GM21723 (cell line): ENCODE measurements at regions not wholly inside any gene's neighbourhood (a gene's known extent, or its start where the extent isn't known, plus 50 kb on each side); places are given as distances from the start of the nearest gene placed in this dataset.

ENCODE experiments used
- ATAC-seq: cut with Tn5 transposase; IDR thresholded peaks from one replicate; pipeline ENCODE4 v1.9.1; 2021; ENCODE audit warnings: mild to moderate bottlenecking, moderate library complexity; ENCODE audit not compliant: unreplicated experiment

GRCh38 chr13:100870898-100871297 is 196.3 kb upstream of the TMTC4 start:
- ATAC-seq, result no peak

- no peak for ATAC-seq
These were observed 186.3 kb upstream of the TMTC4 start for GRCh38 chr13:100860866-100861265.

GRCh38 chr13:100859861-100860260 is 185.3 kb upstream of the TMTC4 start:
- ATAC-seq, result no peak

DNA sequence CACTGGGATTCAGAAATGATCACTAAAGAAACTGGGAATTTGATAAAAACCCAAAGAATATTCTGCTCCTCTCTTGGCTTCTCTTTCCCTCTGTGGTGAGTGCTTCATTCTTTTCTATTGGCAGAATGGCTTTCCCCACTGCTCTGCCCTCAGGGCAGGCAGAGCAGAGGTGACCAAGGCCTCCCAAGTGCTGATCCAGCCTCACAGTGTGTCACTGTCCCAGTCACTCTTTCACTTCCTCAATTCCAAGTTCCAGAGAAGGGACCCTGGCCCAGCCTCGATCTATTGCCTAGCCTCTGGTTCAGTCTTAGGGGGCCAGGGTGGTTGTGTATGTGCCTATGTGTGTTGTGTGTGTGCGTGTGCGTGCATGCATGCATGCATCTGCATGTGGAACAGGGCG is 180.6 kb upstream of the TMTC4 start:
- no peak for ATAC-seq

- ATAC-seq, result no peak
These were observed 179.4 kb upstream of the TMTC4 start for GRCh38 chr13:100854006-100854405.

DNA sequence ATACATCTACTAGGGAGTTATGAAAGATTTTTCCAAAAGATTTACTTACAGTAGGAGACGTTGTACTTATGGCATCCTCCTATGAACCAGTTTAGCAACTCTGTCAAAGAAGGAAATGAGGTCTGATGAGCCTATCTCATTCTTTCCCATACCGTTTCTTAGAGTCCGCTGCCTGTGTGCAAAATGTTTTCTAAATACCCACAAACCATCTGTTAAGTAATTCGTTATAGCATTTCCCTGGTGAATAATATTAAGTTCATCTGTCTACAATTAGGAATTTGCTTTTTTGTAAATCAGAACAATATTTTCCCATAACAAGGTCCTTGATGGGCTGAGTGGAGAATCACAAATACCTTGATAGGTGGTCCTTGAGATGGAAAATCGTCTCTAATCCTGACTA is 178.8 kb upstream of the TMTC4 start:
- no peak for ATAC-seq

- no peak for ATAC-seq
These were observed 177.6 kb upstream of the TMTC4 start for GRCh38 chr13:100852146-100852545.

DNA sequence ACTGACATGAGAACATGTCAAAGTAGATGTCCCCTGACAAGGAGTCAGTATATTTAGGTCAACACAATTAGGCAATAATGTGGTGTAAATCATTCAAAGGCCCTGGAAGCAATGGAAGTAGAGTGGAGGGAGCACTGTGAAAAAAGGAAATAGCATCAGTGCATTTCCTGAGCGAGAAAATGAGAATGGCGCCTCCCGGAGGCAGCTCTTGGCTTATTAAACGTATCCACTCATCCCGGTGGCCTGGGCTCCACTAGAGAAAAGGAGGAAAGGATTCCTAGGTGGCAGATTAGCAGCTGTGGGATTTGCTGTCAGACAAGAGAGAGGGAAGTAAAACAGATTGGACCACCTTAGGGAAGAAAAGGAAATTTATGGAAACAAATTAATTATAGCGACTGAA is 173.7 kb upstream of the TMTC4 start:
- no peak for ATAC-seq

GRCh38 chr13:100845128-100845757 is 170.6 kb upstream of the TMTC4 start:
- ATAC-seq, result no peak

- no peak for ATAC-seq
These were observed 167.5 kb upstream of the TMTC4 start for GRCh38 chr13:100842136-100842535.

DNA sequence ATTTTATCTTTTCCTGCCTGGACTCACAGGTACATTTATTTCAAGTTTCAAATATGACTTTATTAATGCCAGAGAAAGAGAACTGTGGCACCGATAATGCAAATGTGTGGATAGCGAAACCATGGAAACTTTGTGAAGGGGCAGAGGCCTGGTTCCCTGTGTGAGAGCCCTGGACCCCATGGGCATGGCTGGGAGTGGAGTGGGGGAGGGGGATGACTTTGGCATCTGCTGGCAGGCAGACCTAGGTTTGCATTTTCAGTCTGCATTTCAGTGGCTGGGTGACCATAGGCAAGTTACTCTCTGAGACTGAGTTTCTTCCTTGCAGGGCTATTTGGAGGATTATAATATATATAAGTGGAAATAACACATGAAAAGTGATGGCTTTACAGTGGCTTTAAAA is 163.8 kb upstream of the TMTC4 start:
- ATAC-seq, result no peak

DNA sequence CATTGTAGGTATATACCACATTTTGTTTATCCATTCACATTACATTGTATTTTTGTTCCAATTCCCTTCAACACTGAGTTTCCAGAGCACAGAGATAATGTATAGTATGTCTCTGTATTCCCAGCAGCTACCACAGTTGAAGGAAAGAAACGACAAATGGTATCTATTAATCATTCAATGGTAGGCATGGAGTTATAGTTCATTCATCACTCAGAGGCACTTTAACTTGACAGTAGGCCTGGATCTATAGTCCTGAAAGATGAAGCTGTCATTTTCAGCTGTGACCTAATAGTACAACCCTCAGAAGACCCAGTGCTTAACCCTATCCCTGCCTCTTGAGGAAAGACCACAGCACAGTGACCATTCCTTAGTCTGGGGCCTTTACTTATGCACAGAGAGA is 163.0 kb upstream of the TMTC4 start:
- no peak for ATAC-seq

DNA sequence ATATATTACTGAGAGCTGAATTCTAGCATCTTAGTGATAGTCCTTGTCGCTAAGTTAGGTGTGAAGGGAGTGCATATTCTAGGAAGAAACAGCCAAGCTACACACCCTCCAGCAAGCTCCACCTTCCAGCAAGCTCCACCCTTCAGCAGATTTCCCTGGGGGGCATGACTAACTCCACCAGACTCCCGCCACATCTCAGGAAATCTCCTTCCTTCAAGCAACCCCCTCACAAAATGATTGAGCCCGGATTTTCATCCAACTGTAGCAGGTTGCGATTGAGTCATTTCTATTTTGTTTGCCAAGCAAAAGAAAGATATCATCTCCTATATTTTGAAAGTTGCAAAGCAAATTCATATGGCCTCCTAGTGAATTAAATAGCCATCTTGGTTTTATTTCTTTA is 162.1 kb upstream of the TMTC4 start:
- no peak for ATAC-seq

GRCh38 chr13:100835695-100836094 is 161.1 kb upstream of the TMTC4 start:
- no peak for ATAC-seq

DNA sequence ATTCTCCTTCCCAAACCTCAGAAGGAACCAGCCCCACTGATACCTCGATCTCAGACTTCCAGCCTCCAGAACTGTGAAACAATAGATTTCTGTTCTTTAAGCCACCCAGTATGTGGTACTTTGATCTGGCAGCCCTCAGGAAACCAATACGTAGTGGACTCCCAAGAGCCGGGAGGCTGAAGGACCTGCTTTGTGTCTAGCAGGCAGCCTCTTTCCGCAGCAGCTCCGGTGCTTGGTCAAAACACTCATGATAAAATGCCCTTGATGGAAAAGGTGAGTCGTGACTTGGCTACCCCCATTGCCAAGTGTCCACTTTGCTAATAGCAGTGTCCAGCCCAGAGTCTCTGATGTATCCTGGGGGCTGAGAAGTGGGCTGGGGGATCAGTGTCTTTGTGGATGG is 158.8 kb upstream of the TMTC4 start:
- ATAC-seq, result no peak

GRCh38 chr13:100828226-100828625 is 153.6 kb upstream of the TMTC4 start:
- no peak for ATAC-seq

DNA sequence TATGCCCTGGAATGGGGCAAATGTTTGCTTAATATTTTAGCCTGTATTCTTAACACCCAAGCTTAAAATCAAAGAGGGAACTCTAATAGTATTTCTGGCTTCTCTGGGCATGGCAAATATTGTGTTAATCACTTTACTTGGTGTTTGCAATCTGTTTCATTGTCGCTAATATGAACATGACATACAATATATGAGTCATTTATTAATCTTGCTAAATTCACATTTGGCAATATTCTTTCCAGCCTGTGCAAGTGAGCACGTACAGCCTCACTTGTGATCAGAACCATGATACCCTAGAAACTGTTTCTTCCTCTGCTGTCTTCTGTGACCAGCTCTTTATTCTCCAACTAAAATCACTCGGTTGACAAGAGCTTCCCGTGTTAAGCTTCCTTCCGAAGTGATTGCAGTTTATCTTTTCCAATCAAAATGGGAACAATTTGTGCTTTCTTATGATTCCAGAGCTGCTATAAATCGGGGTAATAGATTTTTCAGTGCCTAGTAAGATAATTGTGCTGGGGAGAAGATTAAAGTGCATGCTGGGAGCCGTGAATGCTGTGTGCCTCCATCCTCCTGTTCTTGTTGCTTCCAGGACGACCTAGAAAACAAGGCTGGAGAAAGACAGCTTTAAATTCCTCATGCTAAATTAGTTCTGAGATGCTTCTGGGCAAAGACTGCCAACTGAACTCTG is 153.0 kb upstream of the TMTC4 start:
- no peak for ATAC-seq

GRCh38 chr13:100826441-100826840 is 151.8 kb upstream of the TMTC4 start:
- ATAC-seq, result no peak

GRCh38 chr13:100825557-100825956 is 151.0 kb upstream of the TMTC4 start:
- no peak for ATAC-seq

DNA sequence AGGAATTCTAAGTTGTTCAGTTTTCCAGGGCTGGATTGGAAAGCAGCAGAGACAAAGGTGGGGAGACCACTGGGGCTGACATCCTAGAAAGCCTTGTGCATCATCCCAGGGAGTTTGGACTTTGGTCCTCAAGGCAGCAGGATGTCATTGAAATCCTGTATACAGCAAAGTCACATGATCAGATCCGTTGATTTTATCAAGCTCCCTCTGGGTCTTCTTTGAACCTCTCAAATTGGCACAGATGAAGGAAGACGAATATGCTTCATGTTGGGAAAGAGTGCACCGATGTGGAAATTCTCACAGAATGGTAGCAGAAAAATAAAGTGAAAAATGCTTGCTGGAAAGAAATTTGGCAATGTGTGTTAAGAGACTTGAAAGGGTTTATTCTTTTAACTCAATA is 149.8 kb upstream of the TMTC4 start:
- ATAC-seq, result no peak

DNA sequence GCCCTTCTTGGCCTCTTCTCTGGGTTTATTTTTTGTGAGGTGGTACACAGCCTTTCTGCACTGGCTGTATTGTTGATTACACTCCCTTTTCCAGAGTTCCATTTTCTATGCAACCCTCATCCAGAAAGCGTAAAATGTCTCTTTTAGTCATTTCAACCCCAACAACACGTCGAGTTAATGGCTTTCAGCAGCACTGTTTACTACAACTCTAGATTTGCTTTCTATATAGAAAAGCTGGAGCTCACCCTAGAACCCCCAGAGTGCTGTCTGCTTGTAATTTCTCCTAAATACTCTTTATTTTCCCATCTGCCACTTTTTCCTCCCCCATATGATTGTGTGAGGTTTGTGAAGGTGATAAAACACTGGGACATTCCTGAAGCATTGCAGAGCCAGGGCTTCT is 148.9 kb upstream of the TMTC4 start:
- no peak for ATAC-seq

- no peak for ATAC-seq
These were observed 148.4 kb upstream of the TMTC4 start for GRCh38 chr13:100822871-100823443.

GRCh38 chr13:100818711-100819110 is 144.1 kb upstream of the TMTC4 start:
- no peak for ATAC-seq
